Thymus (tissue), 11 donors: ENCODE measurements at regions not wholly inside any gene's neighbourhood (a gene's known extent, or its start where the extent isn't known, plus 50 kb on each side); places are given as distances from the start of the nearest gene placed in this dataset.

Experiments
- DNase-seq, 9 donors: peaks; one replicate each; pipeline ENCODE4 v3.0.0-alpha.2; 2013; ENCODE audit warnings: low spot score in 9 of 9, low read depth in 6 of 9, missing footprints in 1 of 9
- H3K27ac ChIP-seq, 2 donors: one replicate each; pipeline ENCODE4 v1.5.1; 2013; ENCODE audit warnings: control low read depth in 1 of 2, low read depth in 1 of 2, low read length in 1 of 2, mild to moderate bottlenecking in 1 of 2, moderate library complexity in 1 of 2
- H3K27me3 ChIP-seq, 2 donors: one replicate each; pipeline ENCODE4 v1.5.1; 2013; ENCODE audit warnings: low read length in 1 of 2; ENCODE audit not compliant: control insufficient read depth in 2 of 2, insufficient read depth in 1 of 2
- H3K36me3 ChIP-seq, 2 donors: one replicate each; pipeline ENCODE4 v1.5.1; 2013; ENCODE audit warnings: low read length in 1 of 2, mild to moderate bottlenecking in 1 of 2, moderate library complexity in 1 of 2; ENCODE audit not compliant: control insufficient read depth in 2 of 2, insufficient read depth in 2 of 2
- H3K4me1 ChIP-seq, 2 donors: one replicate each; pipeline ENCODE4 v1.5.1; 2013; ENCODE audit warnings: low read length in 2 of 2; ENCODE audit not compliant: control insufficient read depth in 2 of 2, insufficient read depth in 2 of 2
- H3K4me3 ChIP-seq, 2 donors: one replicate each; pipeline ENCODE4 v1.5.1; 2013; ENCODE audit warnings: low read length in 2 of 2, control low read depth in 1 of 2, mild to moderate bottlenecking in 1 of 2
- H3K9me3 ChIP-seq, 2 donors: one replicate each; pipeline ENCODE4 v1.5.1; 2013; ENCODE audit warnings: low read length in 1 of 2, mild to moderate bottlenecking in 1 of 2; ENCODE audit not compliant: control insufficient read depth in 2 of 2, insufficient read depth in 1 of 2
- WGBS: extraction: QIAGEN DNeasy Blood & Tissue Kit; methylation state at CpG from one replicate; pipeline ENCODE4 v1.1.7; 2013; 5-methylcytosine and 5-hydroxymethylcytosine counted together
- donor health status: healthy.

GRCh38 chr11:123378096-123378495 lies 52.0 kb upstream of the GRAMD1B start:
- DNase-seq, result no peak
- H3K4me1 ChIP-seq, result peaks cover 0 to 3% of the 10 kb centered on the region in 2 donors
- H3K27ac ChIP-seq, result no peak overlapping the region
- H3K9me3 ChIP-seq, result no peaks in the 10 kb centered on the region
- no peak overlapping the region for H3K4me3 ChIP-seq
- WGBS, result 94% methylated on average over 3 of the region's 3 CpGs
- H3K36me3 ChIP-seq, result no peaks in the 10 kb centered on the region
- no peaks in the 10 kb centered on the region for H3K27me3 ChIP-seq

- 79% methylated on average over 5 of the region's 5 CpGs for WGBS
- DNase-seq, result no peak
- H3K27ac ChIP-seq, result no peak overlapping the region
- H3K4me3 ChIP-seq, result no peak overlapping the region
- no peaks in the 10 kb centered on the region for H3K27me3 ChIP-seq
- H3K36me3 ChIP-seq, result no peaks in the 10 kb centered on the region
- H3K9me3 ChIP-seq, result no peaks in the 10 kb centered on the region
- peaks cover 0 to 3% of the 10 kb centered on the region in 2 donors for H3K4me1 ChIP-seq
Measured at GRCh38 chr11:123377355-123377754, 52.7 kb upstream of the GRAMD1B start.

GRCh38 chr11:123375832-123376231 lies 54.2 kb upstream of the GRAMD1B start:
- WGBS, result 98% methylated on average over 3 of the region's 3 CpGs
- no peak for DNase-seq
- no peak overlapping the region for H3K27ac ChIP-seq
- no peaks in the 10 kb centered on the region for H3K36me3 ChIP-seq
- peaks cover 0 to 3% of the 10 kb centered on the region in 2 donors for H3K4me1 ChIP-seq
- H3K4me3 ChIP-seq, result no peak overlapping the region
- H3K9me3 ChIP-seq, result no peaks in the 10 kb centered on the region
- H3K27me3 ChIP-seq, result no peaks in the 10 kb centered on the region

- Histone ChIP-seq H3K4me3 (no peak overlapping the region), H3K27me3 (no peaks in the 10 kb centered on the region), H3K4me1 (peaks cover 0 to 3% of the 10 kb centered on the region in 2 donors), H3K36me3 (no peaks in the 10 kb centered on the region), H3K9me3 (no peaks in the 10 kb centered on the region), H3K27ac (no peak overlapping the region)
- no peak for DNase-seq
- 96% methylated on average over 5 of the region's 5 CpGs for WGBS
Measured at GRCh38 chr11:123374622-123374968, 55.5 kb upstream of the GRAMD1B start.

GRCh38 chr11:123373754-123374621 lies 56.1 kb upstream of the GRAMD1B start:
- DNase-seq, result no peak
- H3K9me3 ChIP-seq, result no peaks in the 10 kb centered on the region
- H3K27me3 ChIP-seq, result no peaks in the 10 kb centered on the region
- peaks cover 0 to 3% of the 10 kb centered on the region in 2 donors for H3K4me1 ChIP-seq
- H3K4me3 ChIP-seq, result no peak overlapping the region
- 96% methylated on average over 4 of the region's 4 CpGs for WGBS
- H3K27ac ChIP-seq, result no peak overlapping the region
- H3K36me3 ChIP-seq, result no peaks in the 10 kb centered on the region

- no peak overlapping the region for H3K27ac ChIP-seq
- WGBS, result 77% methylated on average over 3 of the region's 3 CpGs
- no peaks in the 10 kb centered on the region for H3K4me1 ChIP-seq
- no peak for DNase-seq
- H3K4me3 ChIP-seq, result no peak overlapping the region
- H3K36me3 ChIP-seq, result no peaks in the 10 kb centered on the region
- no peaks in the 10 kb centered on the region for H3K9me3 ChIP-seq
- H3K27me3 ChIP-seq, result no peaks in the 10 kb centered on the region
Measured at GRCh38 chr11:123371506-123372297, 58.4 kb upstream of the GRAMD1B start.

GRCh38 chr11:123366924-123367323 lies 63.1 kb upstream of the GRAMD1B start:
- Histone ChIP-seq H3K9me3 (no peaks in the 10 kb centered on the region), H3K4me1 (peaks cover 12 to 23% of the 10 kb centered on the region in 2 donors), H3K36me3 (no peaks in the 10 kb centered on the region), H3K27me3 (no peaks in the 10 kb centered on the region), H3K27ac (no peak overlapping the region), H3K4me3 (no peak overlapping the region)
- 99% methylated on average over 6 of the region's 6 CpGs for WGBS
- DNase-seq, result no peak

GRCh38 chr11:123365955-123366354 lies 64.1 kb upstream of the GRAMD1B start:
- H3K27ac ChIP-seq, result no peak overlapping the region
- H3K4me3 ChIP-seq, result no peak overlapping the region
- H3K4me1 ChIP-seq, result peaks cover 18 to 32% of the 10 kb centered on the region in 2 donors
- no peaks in the 10 kb centered on the region for H3K9me3 ChIP-seq
- 47% methylated on average over 2 of the region's 2 CpGs for WGBS
- no peaks in the 10 kb centered on the region for H3K36me3 ChIP-seq
- no peaks in the 10 kb centered on the region for H3K27me3 ChIP-seq
- DNase-seq, result no peak

- H3K27ac ChIP-seq, result no peak overlapping the region
- H3K36me3 ChIP-seq, result no peaks in the 10 kb centered on the region
- no peaks in the 10 kb centered on the region for H3K9me3 ChIP-seq
- peaks cover 18 to 46% of the 10 kb centered on the region in 2 donors for H3K4me1 ChIP-seq
- DNase-seq, result no peak
- no peaks in the 10 kb centered on the region for H3K27me3 ChIP-seq
- no peak overlapping the region for H3K4me3 ChIP-seq
- WGBS, result 96% methylated on average over 9 of the region's 9 CpGs
Measured at GRCh38 chr11:123364080-123364479, 66.0 kb upstream of the GRAMD1B start.
